Fibroblast of villous mesenchyme (primary cell): ENCODE measurements at regions not wholly inside any gene's neighbourhood (a gene's known extent, or its start where the extent isn't known, plus 50 kb on each side); places are given as distances from the start of the nearest gene placed in this dataset.

Source experiments
- DNase-seq: peaks from one replicate; pipeline ENCODE4 v3.0.0-alpha.2; 2010; ENCODE audit warnings: low read depth
- H3K4me3 ChIP-seq: 2 replicates; pipeline ENCODE4 v1.5.1; 2011; ENCODE audit warnings: low read depth, mild to moderate bottlenecking, low read length
- TF ChIP-seq, protein P1 (sequence below): IDR thresholded peaks from 2 replicates; pipeline ENCODE4 v1.5.1; 2012; ENCODE audit warnings: low read depth, mild to moderate bottlenecking, low read length; ENCODE audit not compliant: insufficient read depth

DNA sequence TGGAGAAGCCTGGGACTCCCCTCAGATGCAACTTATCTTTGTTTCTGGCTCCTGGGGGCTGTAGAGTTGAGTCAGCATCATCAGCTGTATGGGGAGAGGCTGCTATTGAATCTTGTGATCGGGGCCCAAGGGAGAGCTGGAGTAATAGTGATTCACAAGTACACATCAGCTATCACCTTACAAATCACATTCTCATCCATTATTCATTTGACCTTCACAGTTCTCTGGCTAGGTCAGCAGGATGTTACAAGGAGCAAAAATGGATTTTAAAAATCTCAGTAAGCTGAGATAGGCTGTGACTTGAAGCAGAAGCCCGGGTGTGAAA lies 175.0 kb downstream of the OPA1 start:
- TF ChIP-seq, protein P1, sequence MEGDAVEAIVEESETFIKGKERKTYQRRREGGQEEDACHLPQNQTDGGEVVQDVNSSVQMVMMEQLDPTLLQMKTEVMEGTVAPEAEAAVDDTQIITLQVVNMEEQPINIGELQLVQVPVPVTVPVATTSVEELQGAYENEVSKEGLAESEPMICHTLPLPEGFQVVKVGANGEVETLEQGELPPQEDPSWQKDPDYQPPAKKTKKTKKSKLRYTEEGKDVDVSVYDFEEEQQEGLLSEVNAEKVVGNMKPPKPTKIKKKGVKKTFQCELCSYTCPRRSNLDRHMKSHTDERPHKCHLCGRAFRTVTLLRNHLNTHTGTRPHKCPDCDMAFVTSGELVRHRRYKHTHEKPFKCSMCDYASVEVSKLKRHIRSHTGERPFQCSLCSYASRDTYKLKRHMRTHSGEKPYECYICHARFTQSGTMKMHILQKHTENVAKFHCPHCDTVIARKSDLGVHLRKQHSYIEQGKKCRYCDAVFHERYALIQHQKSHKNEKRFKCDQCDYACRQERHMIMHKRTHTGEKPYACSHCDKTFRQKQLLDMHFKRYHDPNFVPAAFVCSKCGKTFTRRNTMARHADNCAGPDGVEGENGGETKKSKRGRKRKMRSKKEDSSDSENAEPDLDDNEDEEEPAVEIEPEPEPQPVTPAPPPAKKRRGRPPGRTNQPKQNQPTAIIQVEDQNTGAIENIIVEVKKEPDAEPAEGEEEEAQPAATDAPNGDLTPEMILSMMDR: no peak
- no peak for DNase-seq
- H3K4me3 ChIP-seq: no peak overlapping the region

DNA sequence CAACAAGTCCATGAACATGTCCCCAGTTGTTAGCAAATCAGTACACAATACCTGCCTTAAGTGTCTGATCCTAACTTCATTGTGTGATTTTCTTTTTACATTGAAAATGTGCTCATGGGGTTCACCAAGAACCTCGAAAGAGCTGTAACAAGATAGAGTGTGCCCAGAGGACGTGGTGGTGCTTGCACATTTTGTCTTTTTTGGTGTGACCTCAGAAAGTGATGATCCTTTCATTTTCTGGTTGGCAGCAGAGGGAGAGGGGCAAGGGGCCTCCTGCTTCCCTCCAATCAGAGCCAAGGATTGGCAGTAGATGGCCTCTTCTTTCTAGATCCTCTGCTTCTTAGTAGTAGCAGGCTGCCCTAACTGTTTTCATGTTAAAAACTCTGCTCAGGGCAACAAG lies 176.4 kb downstream of the OPA1 start:
- TF ChIP-seq, protein P1: no peak
- H3K4me3 ChIP-seq: no peak overlapping the region
- no peak for DNase-seq

DNA sequence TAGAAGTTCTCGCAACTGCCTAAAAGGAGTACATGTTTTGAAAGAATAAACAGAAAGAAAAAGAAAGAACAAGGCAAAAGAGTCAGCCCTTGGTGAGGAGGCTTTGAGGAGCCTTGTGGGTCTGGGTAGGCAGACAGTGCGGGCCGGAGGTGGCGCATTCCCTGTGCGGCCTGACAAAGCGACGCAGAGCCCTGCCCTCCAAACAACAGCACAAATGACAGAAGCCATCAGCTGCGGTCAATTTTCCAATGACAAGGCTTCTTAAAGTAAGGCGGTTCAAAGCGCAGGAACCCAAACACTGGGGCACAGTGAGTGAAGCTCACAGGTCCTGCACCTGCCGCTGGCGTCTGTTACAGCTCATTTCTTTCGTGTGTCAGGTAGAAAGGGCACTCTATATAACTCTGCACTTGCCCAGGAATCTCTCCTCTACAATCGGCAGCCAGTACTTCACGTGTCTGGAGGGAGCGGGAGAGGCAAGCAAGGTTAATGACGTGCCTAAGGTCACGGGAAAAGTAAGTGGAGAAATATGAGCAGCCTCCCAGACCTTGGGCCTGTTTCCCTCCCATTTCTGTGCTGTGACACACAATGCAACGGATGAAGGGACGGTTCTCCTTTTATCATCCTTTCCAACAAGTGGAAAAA lies 178.1 kb downstream of the OPA1 start:
- no peak for DNase-seq
- TF ChIP-seq, protein P1: no peak
- H3K4me3 ChIP-seq: no peak overlapping the region

DNA sequence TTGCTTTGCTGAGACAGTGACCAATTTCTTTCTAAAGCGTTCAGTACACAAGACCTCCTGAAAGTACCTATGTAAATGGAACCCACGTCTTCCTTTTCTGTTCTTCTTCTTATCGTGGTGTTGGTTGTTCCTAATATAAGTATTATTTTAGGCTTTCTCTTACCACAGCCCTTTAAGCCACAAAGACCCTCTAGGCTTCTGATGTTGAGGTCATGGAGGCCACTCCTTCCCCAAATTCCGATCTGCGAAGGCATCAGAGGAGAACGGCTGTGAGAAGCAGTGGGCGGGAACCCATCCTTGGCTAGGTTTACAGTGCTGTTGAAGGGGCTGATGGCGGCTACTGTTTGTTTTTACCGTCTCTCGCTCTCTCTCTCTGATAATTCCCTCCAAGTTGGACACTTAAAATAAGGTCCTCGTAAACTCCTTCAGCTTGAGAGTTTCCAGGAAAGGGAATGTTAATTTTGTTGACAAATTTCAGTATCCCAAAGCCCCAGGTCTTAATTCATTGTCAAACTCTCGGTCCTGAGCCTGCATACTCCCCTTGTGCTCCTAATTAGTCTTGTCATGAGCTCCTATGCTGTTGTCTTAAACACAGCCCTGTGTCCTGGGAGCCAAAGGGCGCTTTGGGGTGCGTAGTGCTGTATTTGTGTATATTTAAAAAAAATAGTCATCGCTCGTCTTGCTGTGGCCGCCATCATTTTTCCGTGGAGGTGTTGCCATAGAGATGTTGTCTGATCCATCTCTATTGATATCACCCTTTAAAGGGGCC lies 178.8 kb downstream of the OPA1 start:
- TF ChIP-seq, protein P1: no peak
- DNase-seq: no peak
- H3K4me3 ChIP-seq: no peak overlapping the region

DNA sequence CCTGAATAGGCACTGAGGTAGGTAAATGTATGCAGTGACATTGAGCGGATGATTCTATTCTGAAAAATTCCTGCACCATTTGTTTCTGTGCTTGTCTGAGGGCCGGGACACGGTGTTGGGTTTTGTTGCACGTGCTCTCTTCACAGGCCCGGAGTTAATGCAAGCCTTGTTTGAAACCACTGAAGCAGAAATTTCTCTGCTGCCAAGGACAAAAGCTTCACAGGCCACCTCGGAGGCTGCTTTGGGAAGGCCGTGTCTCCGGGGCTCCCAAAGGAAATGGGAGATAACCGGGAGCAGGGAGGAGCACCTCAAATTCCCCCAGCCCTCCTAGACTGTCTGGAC lies 179.4 kb downstream of the OPA1 start:
- DNase-seq: no peak
- TF ChIP-seq, protein P1: no peak
- H3K4me3 ChIP-seq: no peak overlapping the region

DNA sequence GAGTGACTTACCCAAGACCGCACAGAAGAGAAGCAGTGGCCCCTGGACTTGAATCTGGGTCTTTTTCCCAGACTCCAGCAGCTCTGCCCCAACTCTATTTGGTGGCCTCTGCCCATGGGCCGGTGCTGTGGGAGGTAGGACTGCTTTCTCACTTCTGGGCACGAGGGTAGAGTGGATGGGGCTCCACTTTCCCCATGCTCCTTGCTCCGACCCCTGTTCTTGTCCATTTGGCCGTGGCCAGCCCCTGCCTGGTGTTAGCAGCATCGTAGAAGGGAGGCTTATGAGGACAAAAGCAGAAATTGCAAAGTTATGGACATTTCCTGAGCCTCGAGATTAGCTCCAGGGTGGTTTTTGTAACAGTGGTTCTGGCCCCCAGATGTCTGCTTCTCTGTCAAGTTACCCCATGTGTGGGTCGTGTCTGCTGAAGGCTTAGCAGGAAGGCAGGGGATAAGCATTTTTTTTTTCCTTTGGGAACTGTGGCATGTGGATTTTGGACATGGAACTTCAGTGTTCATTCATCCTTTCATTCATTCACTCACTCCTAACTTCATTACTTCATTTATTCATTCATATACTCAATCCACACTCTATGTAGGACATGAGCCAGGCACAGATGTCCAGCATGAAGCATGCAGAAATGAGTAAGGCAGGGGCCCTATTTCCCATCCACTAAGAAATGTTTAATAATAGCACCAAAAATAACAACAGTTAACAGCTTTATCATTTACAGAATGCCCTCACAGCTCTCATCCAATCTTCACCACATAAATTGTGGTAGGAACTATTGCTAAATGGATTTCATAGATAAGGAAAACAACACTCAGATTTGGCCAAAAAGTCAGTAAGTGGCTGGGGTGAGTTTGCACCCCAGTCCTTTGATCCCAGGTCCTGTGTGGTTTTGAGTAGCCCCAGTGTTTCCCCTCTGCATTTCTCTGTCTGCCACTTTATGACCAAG lies 180.5 kb downstream of the OPA1 start:
- no peak overlapping the region for H3K4me3 ChIP-seq
- TF ChIP-seq, protein P1: no peak
- DNase-seq: no peak
